Activated T-cell treated with anti-CD3 and anti-CD28 coated beads, Interleukin-2, amount 50 U/mL, for 72 hours (primary cell): ENCODE measurements at regions not wholly inside any gene's neighbourhood (a gene's known extent, or its start where the extent isn't known, plus 50 kb on each side); places are given as distances from the start of the nearest gene placed in this dataset.

Experiments used
- ATAC-seq, 2 donors: fragments of 150-1000 bp; cut with Tn5 transposase; replicated peaks in 1 of 2; 2 replicates each; pipeline ENCODE4 v1.10.0; 2021; ENCODE audit warnings: moderate library complexity in 2 of 2, mild to moderate bottlenecking in 1 of 2
- DNase-seq, 2 donors: peaks; one replicate each; pipeline ENCODE4 v3.0.0; 2021 to 2022; ENCODE audit warnings: mixed read lengths in 1 of 2
- H3K27ac Mint-ChIP-seq: one replicate; pipeline ENCODE4 v1.8.0; 2022; ENCODE audit warnings: mild to moderate bottlenecking, moderate library complexity, mixed read lengths
- H3K27me3 Mint-ChIP-seq: one replicate; pipeline ENCODE4 v1.8.0; 2022; ENCODE audit warnings: low read depth, mixed read lengths
- H3K36me3 Mint-ChIP-seq, 2 donors: one replicate each; pipeline ENCODE4 v1.8.0; 2022; ENCODE audit warnings: mixed read lengths in 2 of 2, mild to moderate bottlenecking in 1 of 2; ENCODE audit not compliant: insufficient read depth in 2 of 2
- H3K4me1 Mint-ChIP-seq: one replicate; pipeline ENCODE4 v1.8.0; 2022; ENCODE audit warnings: low read depth, mixed read lengths
- H3K4me3 Mint-ChIP-seq, 2 donors: one replicate each; pipeline ENCODE4 v1.8.0; 2022; ENCODE audit warnings: mild to moderate bottlenecking in 2 of 2, mixed read lengths in 2 of 2, moderate library complexity in 2 of 2
- H3K9me3 Mint-ChIP-seq, 2 donors: one replicate each; pipeline ENCODE4 v1.8.0; 2022; ENCODE audit warnings: mixed read lengths in 2 of 2

DNA sequence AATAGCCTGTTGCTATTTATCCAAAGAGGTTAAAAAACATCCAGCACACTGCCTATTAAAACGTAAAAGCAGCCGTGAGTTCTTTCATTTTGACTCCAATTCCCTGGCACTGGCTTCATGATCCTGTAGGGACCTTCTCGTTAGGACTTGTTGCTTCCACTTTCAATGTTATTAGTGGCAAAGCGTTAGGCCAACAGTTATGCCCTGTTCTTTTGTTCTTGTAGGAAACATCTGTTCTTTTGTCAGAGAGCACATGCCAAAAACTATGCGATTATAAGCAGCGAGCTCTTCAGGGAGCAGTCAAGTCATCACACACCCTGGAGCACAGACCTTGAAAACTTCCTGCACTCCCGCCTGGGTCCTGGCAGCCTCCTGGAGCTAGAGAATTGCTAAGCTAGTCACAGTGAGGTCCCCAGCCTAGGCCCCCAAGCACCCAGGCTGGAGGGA lies 609.5 kb upstream of the ARID1B start:
- Mint-ChIP-seq H3K4me1 (peaks cover 40% of the 10 kb centered on the region), H3K27ac (peak overlapping the region; percentile 91), H3K9me3 (peaks cover 0 to 2% of the 10 kb centered on the region in 2 donors), H3K27me3 (peaks cover 18% of the 10 kb centered on the region), H3K36me3 (peaks cover 0 to 5% of the 10 kb centered on the region in 2 donors), H3K4me3 (peak overlapping the region; percentile 65 to 78)
- DNase-seq = no peak
- peak; percentile 12 to 26 for ATAC-seq

DNA sequence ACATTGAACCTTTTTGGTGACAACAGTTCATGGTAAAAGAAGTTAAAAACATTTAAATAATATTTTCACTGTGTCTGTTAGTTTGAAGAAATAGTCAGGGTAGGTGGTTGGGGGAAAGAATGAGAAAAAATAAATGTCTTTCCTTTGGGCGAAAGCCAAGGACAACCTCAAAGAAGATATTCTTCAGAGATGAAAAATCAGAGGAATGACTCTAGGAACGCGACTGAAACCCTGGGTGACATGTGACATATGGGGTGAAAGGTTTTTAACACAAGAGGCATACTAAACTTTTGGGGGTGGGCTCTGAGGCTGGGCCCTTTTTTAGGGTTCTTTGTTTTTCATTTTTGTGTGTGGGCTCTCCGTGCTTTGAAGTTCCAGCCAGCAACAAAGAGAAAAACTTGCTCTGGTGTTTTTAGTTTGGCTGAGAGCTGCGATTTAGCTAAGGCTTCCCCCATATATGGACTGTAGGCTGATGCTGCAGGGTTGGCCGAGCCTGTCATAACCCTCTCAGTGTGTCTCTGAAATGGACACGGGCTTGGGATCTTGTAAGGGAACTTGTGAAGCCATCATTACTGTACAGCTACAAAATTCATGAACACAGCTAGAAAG lies 610.1 kb upstream of the ARID1B start:
- H3K36me3 Mint-ChIP-seq = peaks cover 0 to 2% of the 10 kb centered on the region in 2 donors
- H3K27ac Mint-ChIP-seq = peak overlapping the region; percentile 91
- H3K4me1 Mint-ChIP-seq = peaks cover 40% of the 10 kb centered on the region
- ATAC-seq = peak; percentile 52 to 68
- DNase-seq = no peak
- peaks cover 0 to 2% of the 10 kb centered on the region in 2 donors for H3K9me3 Mint-ChIP-seq
- peak overlapping the region; percentile 65 to 78 for H3K4me3 Mint-ChIP-seq
- peaks cover 18% of the 10 kb centered on the region for H3K27me3 Mint-ChIP-seq

DNA sequence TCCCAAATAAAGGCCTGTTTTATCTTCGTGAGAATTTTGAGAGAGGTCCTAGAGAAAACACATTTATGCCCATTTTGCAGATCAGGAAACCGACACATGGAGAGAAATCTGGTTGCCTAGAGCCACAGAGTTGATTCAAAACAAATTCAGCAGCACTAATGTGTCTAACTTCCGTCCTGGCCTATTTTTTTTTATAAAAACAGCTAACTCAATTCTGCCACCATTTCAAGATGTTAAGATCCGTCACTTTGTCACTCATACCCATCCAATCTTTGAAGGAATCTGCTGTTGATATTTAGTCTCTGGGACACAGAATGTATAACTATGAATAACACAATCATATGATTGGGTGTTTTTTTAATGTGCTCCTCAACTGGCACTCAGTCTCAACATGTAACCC lies 611.1 kb upstream of the ARID1B start:
- peaks cover 0 to 2% of the 10 kb centered on the region in 2 donors for H3K36me3 Mint-ChIP-seq
- H3K27ac Mint-ChIP-seq = peak overlapping the region; percentile 91
- ATAC-seq = peak; percentile 29 to 38

GRCh38 chr6:156164701-156165452 lies 612.3 kb upstream of the ARID1B start:
- H3K36me3 Mint-ChIP-seq = peaks cover 0 to 2% of the 10 kb centered on the region in 2 donors
- H3K4me1 Mint-ChIP-seq = peaks cover 40% of the 10 kb centered on the region
- DNase-seq = no peak
- H3K4me3 Mint-ChIP-seq = no peak overlapping the region
- H3K27me3 Mint-ChIP-seq = peaks cover 24% of the 10 kb centered on the region
- no peak overlapping the region for H3K27ac Mint-ChIP-seq
- ATAC-seq = peak in 1 of 2 donors; percentile 32
- H3K9me3 Mint-ChIP-seq = peaks cover 0 to 2% of the 10 kb centered on the region in 2 donors

More for the DNA sequence above, 611.1 kb upstream of the ARID1B start:
- DNase-seq = no peak
- Mint-ChIP-seq H3K4me1 (peaks cover 40% of the 10 kb centered on the region), H3K27me3 (peaks cover 24% of the 10 kb centered on the region), H3K9me3 (peaks cover 0 to 2% of the 10 kb centered on the region in 2 donors), H3K4me3 (peak overlapping the region in 1 of 2 donors; percentile 78)

GRCh38 chr6:156163311-156163710 lies 613.9 kb upstream of the ARID1B start:
- Mint-ChIP-seq H3K4me3 (no peak overlapping the region), H3K27ac (no peak overlapping the region)

DNA sequence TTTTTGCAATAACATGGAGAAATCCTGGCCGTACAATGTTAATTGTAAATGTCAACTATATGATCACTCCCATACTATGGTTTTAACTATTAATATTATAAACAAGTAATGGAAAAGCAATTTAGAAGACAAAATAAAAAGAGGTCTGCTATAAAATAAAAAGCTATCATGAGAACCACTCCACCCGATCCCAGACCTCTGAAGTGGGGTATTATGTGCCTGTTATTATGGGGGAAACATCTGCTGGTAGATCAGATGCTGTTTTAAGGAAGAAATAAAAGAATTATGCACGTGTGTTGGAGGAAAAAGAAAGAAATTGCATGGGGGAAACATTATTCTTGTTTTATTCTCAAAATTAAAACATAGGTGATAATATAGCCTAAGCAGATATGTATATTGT lies 615.7 kb upstream of the ARID1B start:
- DNase-seq (no peak), ATAC-seq (no peak)
- peaks cover 20% of the 10 kb centered on the region for H3K4me1 Mint-ChIP-seq
- H3K36me3 Mint-ChIP-seq = peaks cover 0 to 2% of the 10 kb centered on the region in 2 donors
- no peak overlapping the region for H3K27ac Mint-ChIP-seq
- peaks cover 13% of the 10 kb centered on the region for H3K27me3 Mint-ChIP-seq
- H3K9me3 Mint-ChIP-seq = peaks cover 0 to 2% of the 10 kb centered on the region in 2 donors
- no peak overlapping the region for H3K4me3 Mint-ChIP-seq

More at GRCh38 chr6:156163311-156163710, 613.9 kb upstream of the ARID1B start:
- Mint-ChIP-seq H3K9me3 (peaks cover 0 to 2% of the 10 kb centered on the region in 2 donors), H3K27me3 (peaks cover 21% of the 10 kb centered on the region), H3K4me1 (peaks cover 38% of the 10 kb centered on the region), H3K36me3 (peaks cover 0 to 2% of the 10 kb centered on the region in 2 donors)
- ATAC-seq (peak; percentile 36 to 60), DNase-seq (no peak)

- Mint-ChIP-seq H3K27me3 (peaks cover 9% of the 10 kb centered on the region), H3K27ac (no peak overlapping the region), H3K4me3 (no peak overlapping the region), H3K36me3 (no peaks in the 10 kb centered on the region), H3K9me3 (no peaks in the 10 kb centered on the region), H3K4me1 (peaks cover 13% of the 10 kb centered on the region)
- DNase-seq (no peak), ATAC-seq (no peak)
Observed at GRCh38 chr6:156160795-156161165, 616.4 kb upstream of the ARID1B start.

DNA sequence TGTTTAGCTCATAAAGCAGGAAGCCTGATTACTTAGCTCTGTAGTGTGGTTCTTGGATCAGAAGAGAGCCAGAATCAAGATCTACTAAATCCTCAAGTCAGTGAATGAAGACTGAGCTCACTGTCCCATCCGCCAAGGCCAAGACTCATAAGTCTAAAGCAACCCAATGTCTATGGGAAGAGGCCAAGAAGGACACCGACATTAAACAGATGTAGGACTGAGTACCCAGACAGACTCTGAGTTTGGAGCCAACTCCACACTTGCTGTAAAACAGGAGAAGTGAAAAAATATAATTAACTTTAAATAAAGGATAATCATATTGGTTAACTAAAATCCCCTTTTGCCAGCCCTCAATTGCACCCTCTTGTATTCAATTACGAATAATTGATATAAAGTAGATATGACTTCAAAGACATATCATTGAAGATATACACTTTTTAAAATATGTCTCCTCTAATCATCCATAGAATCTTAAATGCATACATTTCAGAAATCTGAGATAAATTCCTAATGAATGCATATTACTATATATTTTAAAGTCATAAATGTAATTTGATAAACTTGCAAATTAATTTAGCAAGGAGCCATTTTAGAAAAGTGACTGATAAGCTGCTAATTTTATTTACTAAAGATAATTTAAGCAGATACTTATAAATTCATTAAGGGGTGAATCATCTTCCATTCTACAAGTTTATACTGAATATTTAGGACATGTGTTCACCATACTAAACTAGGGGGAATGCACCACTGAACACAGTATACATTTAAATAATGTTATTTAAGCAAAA lies 617.0 kb upstream of the ARID1B start:
- no peak overlapping the region for H3K27ac Mint-ChIP-seq
- H3K9me3 Mint-ChIP-seq = no peaks in the 10 kb centered on the region
- no peaks in the 10 kb centered on the region for H3K36me3 Mint-ChIP-seq
- H3K27me3 Mint-ChIP-seq = peaks cover 9% of the 10 kb centered on the region
- ATAC-seq = no peak
- DNase-seq = no peak
- no peak overlapping the region for H3K4me3 Mint-ChIP-seq
- peaks cover 7% of the 10 kb centered on the region for H3K4me1 Mint-ChIP-seq

DNA sequence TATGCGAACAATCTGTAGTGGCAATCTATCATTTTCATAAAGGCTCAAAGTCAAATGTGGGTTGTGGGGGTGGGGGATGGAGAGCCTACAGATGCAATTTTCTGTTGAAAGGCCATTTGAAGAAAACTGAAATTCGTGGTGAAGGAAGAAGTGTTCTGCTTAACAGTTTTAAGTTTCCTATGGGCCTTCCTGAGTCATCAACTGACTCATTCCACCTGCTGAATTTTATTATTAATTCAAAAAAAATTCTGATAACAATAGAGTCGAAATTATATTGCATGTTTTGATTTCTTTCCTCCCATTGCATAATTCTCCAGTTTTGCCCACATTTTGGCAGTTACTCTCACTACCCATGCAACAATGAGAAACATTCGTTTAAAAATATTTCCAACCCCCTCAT lies 622.3 kb upstream of the ARID1B start:
- DNase-seq = no peak
- no peak for ATAC-seq
- H3K27ac Mint-ChIP-seq = no peak overlapping the region
- peaks cover 2 to 5% of the 10 kb centered on the region in 2 donors for H3K9me3 Mint-ChIP-seq
- no peak overlapping the region for H3K4me3 Mint-ChIP-seq
- no peaks in the 10 kb centered on the region for H3K27me3 Mint-ChIP-seq
- no peaks in the 10 kb centered on the region for H3K36me3 Mint-ChIP-seq
- H3K4me1 Mint-ChIP-seq = peaks cover 11% of the 10 kb centered on the region

GRCh38 chr6:156150391-156150790 lies 626.8 kb upstream of the ARID1B start:
- ATAC-seq = no peak

GRCh38 chr6:156146891-156147290 lies 630.3 kb upstream of the ARID1B start:
- H3K4me1 Mint-ChIP-seq = no peaks in the 10 kb centered on the region
- no peaks in the 10 kb centered on the region for H3K27me3 Mint-ChIP-seq
- peaks cover 14 to 18% of the 10 kb centered on the region in 2 donors for H3K9me3 Mint-ChIP-seq
- no peak for DNase-seq
- no peak for ATAC-seq
- peaks cover 11 to 19% of the 10 kb centered on the region in 2 donors for H3K36me3 Mint-ChIP-seq
- H3K4me3 Mint-ChIP-seq = no peak overlapping the region
- no peak overlapping the region for H3K27ac Mint-ChIP-seq

More at GRCh38 chr6:156150391-156150790, 626.8 kb upstream of the ARID1B start:
- peaks cover 2 to 6% of the 10 kb centered on the region in 2 donors for H3K36me3 Mint-ChIP-seq
- peaks cover 7% of the 10 kb centered on the region in 2 donors for H3K9me3 Mint-ChIP-seq
- DNase-seq = no peak
- no peaks in the 10 kb centered on the region for H3K27me3 Mint-ChIP-seq
- peaks cover 11% of the 10 kb centered on the region for H3K4me1 Mint-ChIP-seq
- no peak overlapping the region for H3K4me3 Mint-ChIP-seq
- H3K27ac Mint-ChIP-seq = no peak overlapping the region

DNA sequence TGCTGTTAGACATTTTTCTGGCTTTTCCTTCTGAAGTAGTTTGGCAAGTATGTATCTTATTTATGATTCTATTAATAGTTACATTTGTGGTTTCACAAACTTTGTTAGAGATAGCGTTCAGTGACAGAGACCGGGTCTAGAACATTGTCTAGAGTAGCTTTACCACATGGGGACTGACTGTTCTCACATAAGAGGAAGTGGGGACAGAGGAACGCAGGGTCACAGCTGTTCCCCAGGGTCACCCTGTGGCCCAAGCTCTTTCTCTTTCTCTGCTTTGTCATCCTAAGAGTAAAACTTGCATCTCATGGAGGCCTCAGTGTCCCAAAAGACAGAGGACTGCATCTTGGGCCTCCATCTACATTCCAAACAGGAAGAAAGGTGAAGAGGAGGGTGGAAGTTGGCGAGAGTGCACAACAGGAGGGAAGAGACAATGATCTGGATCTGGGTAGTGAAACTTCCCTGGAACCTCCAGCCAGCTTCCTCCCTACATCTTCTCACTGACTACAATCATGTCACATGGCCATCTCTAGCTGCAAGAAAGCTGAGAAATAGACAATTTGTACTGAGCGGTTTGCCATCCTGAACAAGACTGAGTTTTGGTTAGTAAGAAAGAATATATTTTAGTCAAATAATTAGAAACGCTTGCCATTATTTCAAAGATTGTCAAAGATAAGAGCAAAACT lies 645.8 kb upstream of the ARID1B start:
- no peak for ATAC-seq
- Mint-ChIP-seq H3K9me3 (peaks cover 6 to 11% of the 10 kb centered on the region in 2 donors), H3K27ac (no peak overlapping the region), H3K4me3 (no peak overlapping the region), H3K36me3 (peaks cover 1 to 3% of the 10 kb centered on the region in 2 donors), H3K4me1 (no peaks in the 10 kb centered on the region), H3K27me3 (no peaks in the 10 kb centered on the region)
- no peak for DNase-seq
